HepG2 (cell line): ENCODE measurements at regions not wholly inside any gene's neighbourhood (a gene's known extent, or its start where the extent isn't known, plus 50 kb on each side); places are given as distances from the start of the nearest gene placed in this dataset.

Source experiments
- FOSL2 ChIP-seq: sonication (generic); formaldehyde crosslinking; IDR thresholded peaks from 2 replicates; pipeline ENCODE4 v1.4.0; 2020; ENCODE audit warnings: missing genetic modification reagents
- HCFC1 ChIP-seq: fragments of 150-350 bp; IDR thresholded peaks from 2 replicates; pipeline ENCODE4 v1.6.1; 2014; ENCODE audit warnings: low read depth, low read length
- TBL1XR1 ChIP-seq: fragments of 150-350 bp; IDR thresholded peaks from 2 replicates; pipeline ENCODE4 v1.6.1; 2014; ENCODE audit warnings: borderline replicate concordance, low read length; ENCODE audit not compliant: partially characterized antibody
- TP53 ChIP-seq: sonication (generic); formaldehyde crosslinking; conservative IDR thresholded peaks from 2 replicates; pipeline ENCODE4 v1.4.0; 2020; ENCODE audit warnings: missing genetic modification reagents
- ZBTB7A ChIP-seq: sonication (generic); formaldehyde crosslinking; IDR thresholded peaks from 2 replicates; pipeline ENCODE4 v1.8.0; 2022; ENCODE audit warnings: mild to moderate bottlenecking, missing genetic modification reagents
- ZFP41 ChIP-seq: sonication (generic); formaldehyde crosslinking; IDR thresholded peaks from 2 replicates; pipeline ENCODE4 v1.4.0; 2020; ENCODE audit warnings: mild to moderate bottlenecking, missing genetic modification reagents, borderline replicate concordance
- ZNF589 ChIP-seq: sonication (generic); formaldehyde crosslinking; conservative IDR thresholded peaks from 2 replicates; pipeline ENCODE4 v1.8.0; 2022; ENCODE audit warnings: mild to moderate bottlenecking, moderate library complexity, missing genetic modification reagents
- TF ChIP-seq, protein P1 (sequence below): sonication (generic); formaldehyde crosslinking; IDR thresholded peaks from 2 replicates; pipeline ENCODE4 v1.5.0; 2020; ENCODE audit warnings: mild to moderate bottlenecking, missing genetic modification reagents, moderate library complexity
- TF ChIP-seq, protein P2 (sequence below): IDR thresholded peaks from 2 replicates; pipeline ENCODE4 v1.6.1; 2012; ENCODE audit warnings: inconsistent platforms
- TF ChIP-seq, protein P3 (sequence below), 2 experiments: sonication (generic) in 1 of 2; formaldehyde crosslinking in 1 of 2; IDR thresholded peaks; 2 replicates each; pipeline versions ENCODE4 v1.5.1 to v1.6.1; 2011 to 2020; ENCODE audit warnings: borderline replicate concordance in 1 of 2, low read depth in 1 of 2, low read length in 1 of 2, mild to moderate bottlenecking in 1 of 2, missing genetic modification reagents in 1 of 2, moderate library complexity in 1 of 2
- TF ChIP-seq, protein P4 (sequence below): sonication (generic); formaldehyde crosslinking; IDR thresholded peaks from 2 replicates; pipeline ENCODE4 v1.4.0; 2020; ENCODE audit warnings: missing genetic modification reagents

DNA sequence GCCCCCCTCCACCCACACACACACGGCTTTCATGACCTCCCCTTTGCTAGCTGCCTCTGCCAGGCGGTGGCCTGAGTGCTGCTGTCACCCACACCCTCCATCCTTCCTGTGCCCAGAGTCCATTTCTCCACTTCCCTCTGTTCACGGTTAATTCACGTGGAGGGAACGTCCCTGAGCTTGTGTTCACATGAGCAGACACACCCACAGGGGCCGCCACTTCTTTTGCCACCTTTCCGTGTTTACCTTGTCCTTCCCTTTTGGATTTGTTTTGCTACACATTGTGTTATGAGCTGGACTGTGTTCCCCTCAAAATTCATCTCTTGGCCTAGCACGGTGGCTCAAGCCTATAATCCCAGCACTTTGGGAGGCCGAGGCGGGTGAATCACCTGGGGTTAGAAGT lies 128.0 kb downstream of the ETS2 start:
- TF ChIP-seq, protein P1, sequence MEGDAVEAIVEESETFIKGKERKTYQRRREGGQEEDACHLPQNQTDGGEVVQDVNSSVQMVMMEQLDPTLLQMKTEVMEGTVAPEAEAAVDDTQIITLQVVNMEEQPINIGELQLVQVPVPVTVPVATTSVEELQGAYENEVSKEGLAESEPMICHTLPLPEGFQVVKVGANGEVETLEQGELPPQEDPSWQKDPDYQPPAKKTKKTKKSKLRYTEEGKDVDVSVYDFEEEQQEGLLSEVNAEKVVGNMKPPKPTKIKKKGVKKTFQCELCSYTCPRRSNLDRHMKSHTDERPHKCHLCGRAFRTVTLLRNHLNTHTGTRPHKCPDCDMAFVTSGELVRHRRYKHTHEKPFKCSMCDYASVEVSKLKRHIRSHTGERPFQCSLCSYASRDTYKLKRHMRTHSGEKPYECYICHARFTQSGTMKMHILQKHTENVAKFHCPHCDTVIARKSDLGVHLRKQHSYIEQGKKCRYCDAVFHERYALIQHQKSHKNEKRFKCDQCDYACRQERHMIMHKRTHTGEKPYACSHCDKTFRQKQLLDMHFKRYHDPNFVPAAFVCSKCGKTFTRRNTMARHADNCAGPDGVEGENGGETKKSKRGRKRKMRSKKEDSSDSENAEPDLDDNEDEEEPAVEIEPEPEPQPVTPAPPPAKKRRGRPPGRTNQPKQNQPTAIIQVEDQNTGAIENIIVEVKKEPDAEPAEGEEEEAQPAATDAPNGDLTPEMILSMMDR (CRISPR knock-in tag), result no peak
- TF ChIP-seq ZBTB7A (CRISPR knock-in tag), result no peak
- no peak for TF ChIP-seq ZFP41 (CRISPR knock-in tag)
- TF ChIP-seq, protein P2, sequence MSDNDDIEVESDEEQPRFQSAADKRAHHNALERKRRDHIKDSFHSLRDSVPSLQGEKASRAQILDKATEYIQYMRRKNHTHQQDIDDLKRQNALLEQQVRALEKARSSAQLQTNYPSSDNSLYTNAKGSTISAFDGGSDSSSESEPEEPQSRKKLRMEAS, result no peak
- TF ChIP-seq, protein P3, sequence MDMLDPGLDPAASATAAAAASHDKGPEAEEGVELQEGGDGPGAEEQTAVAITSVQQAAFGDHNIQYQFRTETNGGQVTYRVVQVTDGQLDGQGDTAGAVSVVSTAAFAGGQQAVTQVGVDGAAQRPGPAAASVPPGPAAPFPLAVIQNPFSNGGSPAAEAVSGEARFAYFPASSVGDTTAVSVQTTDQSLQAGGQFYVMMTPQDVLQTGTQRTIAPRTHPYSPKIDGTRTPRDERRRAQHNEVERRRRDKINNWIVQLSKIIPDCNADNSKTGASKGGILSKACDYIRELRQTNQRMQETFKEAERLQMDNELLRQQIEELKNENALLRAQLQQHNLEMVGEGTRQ (IDR thresholded peaks at IDR 0.05; ENCODE audit: low read depth, low read length), result no peak
- TF ChIP-seq, protein P3 (CRISPR knock-in tag; IDR thresholded peaks at IDR 0.05; ENCODE audit: borderline replicate concordance), result no peak
- TF ChIP-seq HCFC1, result no peak
- TF ChIP-seq, protein P4, sequence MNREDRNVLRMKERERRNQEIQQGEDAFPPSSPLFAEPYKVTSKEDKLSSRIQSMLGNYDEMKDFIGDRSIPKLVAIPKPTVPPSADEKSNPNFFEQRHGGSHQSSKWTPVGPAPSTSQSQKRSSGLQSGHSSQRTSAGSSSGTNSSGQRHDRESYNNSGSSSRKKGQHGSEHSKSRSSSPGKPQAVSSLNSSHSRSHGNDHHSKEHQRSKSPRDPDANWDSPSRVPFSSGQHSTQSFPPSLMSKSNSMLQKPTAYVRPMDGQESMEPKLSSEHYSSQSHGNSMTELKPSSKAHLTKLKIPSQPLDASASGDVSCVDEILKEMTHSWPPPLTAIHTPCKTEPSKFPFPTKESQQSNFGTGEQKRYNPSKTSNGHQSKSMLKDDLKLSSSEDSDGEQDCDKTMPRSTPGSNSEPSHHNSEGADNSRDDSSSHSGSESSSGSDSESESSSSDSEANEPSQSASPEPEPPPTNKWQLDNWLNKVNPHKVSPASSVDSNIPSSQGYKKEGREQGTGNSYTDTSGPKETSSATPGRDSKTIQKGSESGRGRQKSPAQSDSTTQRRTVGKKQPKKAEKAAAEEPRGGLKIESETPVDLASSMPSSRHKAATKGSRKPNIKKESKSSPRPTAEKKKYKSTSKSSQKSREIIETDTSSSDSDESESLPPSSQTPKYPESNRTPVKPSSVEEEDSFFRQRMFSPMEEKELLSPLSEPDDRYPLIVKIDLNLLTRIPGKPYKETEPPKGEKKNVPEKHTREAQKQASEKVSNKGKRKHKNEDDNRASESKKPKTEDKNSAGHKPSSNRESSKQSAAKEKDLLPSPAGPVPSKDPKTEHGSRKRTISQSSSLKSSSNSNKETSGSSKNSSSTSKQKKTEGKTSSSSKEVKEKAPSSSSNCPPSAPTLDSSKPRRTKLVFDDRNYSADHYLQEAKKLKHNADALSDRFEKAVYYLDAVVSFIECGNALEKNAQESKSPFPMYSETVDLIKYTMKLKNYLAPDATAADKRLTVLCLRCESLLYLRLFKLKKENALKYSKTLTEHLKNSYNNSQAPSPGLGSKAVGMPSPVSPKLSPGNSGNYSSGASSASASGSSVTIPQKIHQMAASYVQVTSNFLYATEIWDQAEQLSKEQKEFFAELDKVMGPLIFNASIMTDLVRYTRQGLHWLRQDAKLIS (CRISPR knock-in tag), result no peak
- no peak for TF ChIP-seq TBL1XR1
- no peak for TF ChIP-seq ZNF589
- TF ChIP-seq FOSL2, result no peak
- no peak for TF ChIP-seq TP53
